PC-3 (cell line): ENCODE measurements at regions not wholly inside any gene's neighbourhood (a gene's known extent, or its start where the extent isn't known, plus 50 kb on each side); places are given as distances from the start of the nearest gene placed in this dataset.

Source experiments
- EZH2 ChIP-seq: fragments of 300-600 bp; sonication (generic); IDR thresholded peaks from one replicate; pipeline ENCODE4 v1.6.1; 2017; ENCODE audit warnings: antibody characterized with exemption, mild to moderate bottlenecking, low read length; ENCODE audit not compliant: unreplicated experiment
- TF ChIP-seq, protein P1 (sequence below): fragments of 300-600 bp; sonication (generic); conservative IDR thresholded peaks from 2 replicates; pipeline ENCODE4 v1.5.1; 2017; ENCODE audit warnings: antibody characterized with exemption, low read depth, mild to moderate bottlenecking, low read length

DNA sequence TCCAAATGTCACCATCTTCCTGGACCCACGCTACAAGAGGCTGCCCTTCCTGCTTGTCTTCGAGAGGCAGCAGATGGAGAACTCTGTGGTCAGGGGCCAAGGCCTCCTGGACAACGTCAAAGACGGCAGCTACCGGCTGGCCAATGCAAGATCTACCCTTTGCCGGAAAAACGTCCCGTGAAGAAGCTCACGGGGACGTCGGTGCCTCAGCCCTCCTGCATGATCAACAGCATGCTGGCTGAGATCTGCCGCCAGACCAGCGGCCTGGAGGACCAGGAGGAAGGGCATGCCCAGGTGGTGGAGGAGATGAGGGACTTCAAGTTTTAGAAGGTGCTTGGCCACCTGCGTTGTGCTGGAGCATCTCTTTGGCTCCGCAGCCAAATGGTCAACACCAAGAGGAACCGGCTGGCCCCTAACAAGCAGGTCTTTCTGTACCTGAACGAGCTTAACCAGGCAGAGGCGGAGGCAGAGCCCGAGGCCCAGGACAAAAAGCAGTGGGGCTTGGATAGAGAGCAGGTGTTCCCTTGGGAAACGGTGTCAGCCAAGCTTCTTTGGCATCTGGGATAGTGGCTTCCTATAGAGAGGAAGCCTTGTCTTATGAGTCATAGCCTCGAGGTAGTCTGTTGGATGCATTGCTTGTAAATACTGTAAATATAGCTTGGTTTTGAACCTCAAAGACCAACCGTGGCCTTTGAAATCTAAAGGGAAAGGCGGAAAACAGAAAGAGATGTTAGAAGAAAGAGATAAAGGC lies 94.8 kb upstream of the ELOVL6 start:
- TF ChIP-seq, protein P1, sequence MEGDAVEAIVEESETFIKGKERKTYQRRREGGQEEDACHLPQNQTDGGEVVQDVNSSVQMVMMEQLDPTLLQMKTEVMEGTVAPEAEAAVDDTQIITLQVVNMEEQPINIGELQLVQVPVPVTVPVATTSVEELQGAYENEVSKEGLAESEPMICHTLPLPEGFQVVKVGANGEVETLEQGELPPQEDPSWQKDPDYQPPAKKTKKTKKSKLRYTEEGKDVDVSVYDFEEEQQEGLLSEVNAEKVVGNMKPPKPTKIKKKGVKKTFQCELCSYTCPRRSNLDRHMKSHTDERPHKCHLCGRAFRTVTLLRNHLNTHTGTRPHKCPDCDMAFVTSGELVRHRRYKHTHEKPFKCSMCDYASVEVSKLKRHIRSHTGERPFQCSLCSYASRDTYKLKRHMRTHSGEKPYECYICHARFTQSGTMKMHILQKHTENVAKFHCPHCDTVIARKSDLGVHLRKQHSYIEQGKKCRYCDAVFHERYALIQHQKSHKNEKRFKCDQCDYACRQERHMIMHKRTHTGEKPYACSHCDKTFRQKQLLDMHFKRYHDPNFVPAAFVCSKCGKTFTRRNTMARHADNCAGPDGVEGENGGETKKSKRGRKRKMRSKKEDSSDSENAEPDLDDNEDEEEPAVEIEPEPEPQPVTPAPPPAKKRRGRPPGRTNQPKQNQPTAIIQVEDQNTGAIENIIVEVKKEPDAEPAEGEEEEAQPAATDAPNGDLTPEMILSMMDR = no peak
- TF ChIP-seq EZH2 = no peak
